ENCODE measurements at regions not wholly inside any gene's neighbourhood (a gene's known extent, or its start where the extent isn't known, plus 50 kb on each side); places are given as distances from the start of the nearest gene placed in this dataset.
A peak's percentile ranks its signal among the peaks of the same experiment; 100 is the strongest.

DNA sequence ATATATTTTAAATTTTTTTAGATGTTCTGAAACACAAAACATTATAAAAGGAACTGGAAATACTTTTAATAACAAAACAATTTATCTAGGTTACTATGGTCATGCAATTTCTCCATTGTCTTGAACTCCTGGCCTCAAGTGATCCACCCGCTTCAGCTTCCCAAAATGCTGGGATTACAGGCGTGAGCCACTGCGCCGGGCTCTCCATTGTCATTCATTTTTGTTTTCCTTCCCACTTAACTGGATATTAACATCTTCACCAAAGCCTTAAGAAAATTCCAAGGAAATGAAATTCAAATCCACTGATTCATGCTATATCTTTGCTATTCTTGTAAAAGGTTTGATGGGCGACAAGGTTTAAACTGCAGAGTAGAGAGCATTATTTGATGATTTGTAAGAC, 279.5 kb upstream of the PKN2 start:
- TF ChIP-seq, protein P1, sequence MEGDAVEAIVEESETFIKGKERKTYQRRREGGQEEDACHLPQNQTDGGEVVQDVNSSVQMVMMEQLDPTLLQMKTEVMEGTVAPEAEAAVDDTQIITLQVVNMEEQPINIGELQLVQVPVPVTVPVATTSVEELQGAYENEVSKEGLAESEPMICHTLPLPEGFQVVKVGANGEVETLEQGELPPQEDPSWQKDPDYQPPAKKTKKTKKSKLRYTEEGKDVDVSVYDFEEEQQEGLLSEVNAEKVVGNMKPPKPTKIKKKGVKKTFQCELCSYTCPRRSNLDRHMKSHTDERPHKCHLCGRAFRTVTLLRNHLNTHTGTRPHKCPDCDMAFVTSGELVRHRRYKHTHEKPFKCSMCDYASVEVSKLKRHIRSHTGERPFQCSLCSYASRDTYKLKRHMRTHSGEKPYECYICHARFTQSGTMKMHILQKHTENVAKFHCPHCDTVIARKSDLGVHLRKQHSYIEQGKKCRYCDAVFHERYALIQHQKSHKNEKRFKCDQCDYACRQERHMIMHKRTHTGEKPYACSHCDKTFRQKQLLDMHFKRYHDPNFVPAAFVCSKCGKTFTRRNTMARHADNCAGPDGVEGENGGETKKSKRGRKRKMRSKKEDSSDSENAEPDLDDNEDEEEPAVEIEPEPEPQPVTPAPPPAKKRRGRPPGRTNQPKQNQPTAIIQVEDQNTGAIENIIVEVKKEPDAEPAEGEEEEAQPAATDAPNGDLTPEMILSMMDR (conservative IDR thresholded peaks at IDR 0.05 in 1 of 2, IDR thresholded peaks at IDR 0.05 in 1 of 2; ENCODE audit: low read depth in 1 of 2, low read length in 2 of 2) = no peak
- TF ChIP-seq EZH2 (IDR thresholded peaks at IDR 0.05; ENCODE audit: low read length, missing control alignments) = no peak
- no peaks in the 10 kb centered on the region for H3K4me1 ChIP-seq (ENCODE audit: control insufficient read depth, extremely low read depth, insufficient read depth, low read length)
- H3K4me3 ChIP-seq (replicated peaks in 1 of 4; ENCODE audit: control extremely low read depth in 1 of 4, insufficient read depth in 1 of 4, low read depth in 3 of 4, low read length in 4 of 4) = no peak overlapping the region
- no peaks in the 10 kb centered on the region for H3K79me2 ChIP-seq (ENCODE audit: control insufficient read depth, insufficient read depth, low read length)
- no peaks in the 10 kb centered on the region for H3K36me3 ChIP-seq (ENCODE audit: control insufficient read depth, insufficient read depth, low read length)
- H3K4me2 ChIP-seq (ENCODE audit: extremely low read depth, insufficient read depth, low read length) = no peak overlapping the region
- H3K9me3 ChIP-seq (ENCODE audit: control insufficient read depth, insufficient read depth, low read depth, low read length) = no peaks in the 10 kb centered on the region
- no peaks in the 10 kb centered on the region for H4K20me1 ChIP-seq (ENCODE audit: control insufficient read depth, extremely low read depth, insufficient read depth, low read length)
- DNase-seq (ENCODE audit: low read depth in 2 of 2) = no peak
- H3K27me3 ChIP-seq (ENCODE audit: control insufficient read depth, insufficient read depth, low read length) = no peaks in the 10 kb centered on the region
- H2AFZ ChIP-seq (ENCODE audit: low read length) = no peak overlapping the region
- no peak overlapping the region for H3K9ac ChIP-seq (ENCODE audit: insufficient read depth, low read length)
- H3K27ac ChIP-seq (ENCODE audit: insufficient read depth, low read length) = no peak overlapping the region

DNA sequence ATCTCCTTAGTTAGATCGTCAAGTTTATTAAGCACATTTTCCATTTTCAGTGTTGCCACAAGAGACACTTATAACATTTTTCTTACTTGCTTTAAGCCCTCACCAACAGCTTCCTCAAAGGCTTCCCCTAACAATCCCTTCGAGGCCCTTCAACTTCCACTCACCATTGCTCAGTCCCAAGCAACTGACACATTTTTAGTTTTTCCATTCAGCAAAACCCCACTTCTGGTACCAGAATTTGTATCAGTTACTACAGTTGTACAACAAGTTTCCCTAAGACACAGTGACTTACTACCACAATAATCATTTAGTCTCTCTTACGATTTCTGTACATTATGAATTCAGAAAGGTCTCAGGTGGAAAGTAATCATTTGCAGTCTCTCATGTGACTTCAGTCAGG, 276.8 kb upstream of the PKN2 start:
- Histone ChIP-seq H3K27ac (ENCODE audit: insufficient read depth, low read length) (no peak overlapping the region), H3K9me3 (ENCODE audit: control insufficient read depth, insufficient read depth, low read depth, low read length) (no peaks in the 10 kb centered on the region), H3K36me3 (ENCODE audit: control insufficient read depth, insufficient read depth, low read length) (no peaks in the 10 kb centered on the region), H3K4me3 (replicated peaks in 1 of 4; ENCODE audit: control extremely low read depth in 1 of 4, insufficient read depth in 1 of 4, low read depth in 3 of 4, low read length in 4 of 4) (no peak overlapping the region), H3K4me2 (ENCODE audit: extremely low read depth, insufficient read depth, low read length) (no peak overlapping the region), H3K27me3 (ENCODE audit: control insufficient read depth, insufficient read depth, low read length) (no peaks in the 10 kb centered on the region), H3K79me2 (ENCODE audit: control insufficient read depth, insufficient read depth, low read length) (no peaks in the 10 kb centered on the region), H2AFZ (ENCODE audit: low read length) (no peak overlapping the region), H3K9ac (ENCODE audit: insufficient read depth, low read length) (no peak overlapping the region), H4K20me1 (ENCODE audit: control insufficient read depth, extremely low read depth, insufficient read depth, low read length) (no peaks in the 10 kb centered on the region), H3K4me1 (ENCODE audit: control insufficient read depth, extremely low read depth, insufficient read depth, low read length) (no peaks in the 10 kb centered on the region)
- no peak for DNase-seq (ENCODE audit: low read depth in 2 of 2)
- TF ChIP-seq EZH2 (IDR thresholded peaks at IDR 0.05; ENCODE audit: low read length, missing control alignments) = no peak
- TF ChIP-seq, protein P1 (conservative IDR thresholded peaks at IDR 0.05 in 1 of 2, IDR thresholded peaks at IDR 0.05 in 1 of 2; ENCODE audit: low read depth in 1 of 2, low read length in 2 of 2) = no peak

DNA sequence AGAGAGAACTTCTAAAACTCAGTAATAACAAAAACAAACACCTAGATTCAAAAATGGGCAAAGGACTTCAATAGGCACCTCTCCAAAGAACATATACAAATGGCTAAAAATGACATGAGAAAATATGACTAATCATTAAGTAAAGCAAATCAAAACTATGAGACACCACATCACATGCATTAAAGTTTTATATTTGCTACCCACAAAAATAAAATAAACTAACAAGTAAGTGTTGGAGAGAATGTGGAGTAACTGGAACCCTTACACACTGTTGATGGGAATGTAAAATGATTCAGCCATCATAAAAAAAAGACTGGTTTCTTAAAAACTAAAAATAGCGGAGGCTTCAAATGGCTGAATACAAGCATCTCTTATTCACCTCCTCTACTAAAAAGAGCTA, 262.1 kb upstream of the PKN2 start:
- no peak overlapping the region for H2AFZ ChIP-seq (ENCODE audit: low read length)
- no peak overlapping the region for H3K4me3 ChIP-seq (replicated peaks in 1 of 4; ENCODE audit: control extremely low read depth in 1 of 4, insufficient read depth in 1 of 4, low read depth in 3 of 4, low read length in 4 of 4)
- H3K79me2 ChIP-seq (ENCODE audit: control insufficient read depth, insufficient read depth, low read length) = no peaks in the 10 kb centered on the region
- H3K36me3 ChIP-seq (ENCODE audit: control insufficient read depth, insufficient read depth, low read length) = no peaks in the 10 kb centered on the region
- no peaks in the 10 kb centered on the region for H4K20me1 ChIP-seq (ENCODE audit: control insufficient read depth, extremely low read depth, insufficient read depth, low read length)
- H3K9ac ChIP-seq (ENCODE audit: insufficient read depth, low read length) = no peak overlapping the region
- TF ChIP-seq EZH2 (IDR thresholded peaks at IDR 0.05; ENCODE audit: low read length, missing control alignments) = no peak
- TF ChIP-seq, protein P1 (conservative IDR thresholded peaks at IDR 0.05 in 1 of 2, IDR thresholded peaks at IDR 0.05 in 1 of 2; ENCODE audit: low read depth in 1 of 2, low read length in 2 of 2) = no peak
- no peaks in the 10 kb centered on the region for H3K9me3 ChIP-seq (ENCODE audit: control insufficient read depth, insufficient read depth, low read depth, low read length)
- no peaks in the 10 kb centered on the region for H3K4me1 ChIP-seq (ENCODE audit: control insufficient read depth, extremely low read depth, insufficient read depth, low read length)
- H3K4me2 ChIP-seq (ENCODE audit: extremely low read depth, insufficient read depth, low read length) = no peak overlapping the region
- H3K27me3 ChIP-seq (ENCODE audit: control insufficient read depth, insufficient read depth, low read length) = no peaks in the 10 kb centered on the region
- peak; percentile 35 to 63 for DNase-seq (ENCODE audit: low read depth in 2 of 2)
- no peak overlapping the region for H3K27ac ChIP-seq (ENCODE audit: insufficient read depth, low read length)

Measured in fibroblast of lung (primary cell).